ENCODE measurements at regions not wholly inside any gene's neighbourhood (a gene's known extent, or its start where the extent isn't known, plus 50 kb on each side); places are given as distances from the start of the nearest gene placed in this dataset.

DNA sequence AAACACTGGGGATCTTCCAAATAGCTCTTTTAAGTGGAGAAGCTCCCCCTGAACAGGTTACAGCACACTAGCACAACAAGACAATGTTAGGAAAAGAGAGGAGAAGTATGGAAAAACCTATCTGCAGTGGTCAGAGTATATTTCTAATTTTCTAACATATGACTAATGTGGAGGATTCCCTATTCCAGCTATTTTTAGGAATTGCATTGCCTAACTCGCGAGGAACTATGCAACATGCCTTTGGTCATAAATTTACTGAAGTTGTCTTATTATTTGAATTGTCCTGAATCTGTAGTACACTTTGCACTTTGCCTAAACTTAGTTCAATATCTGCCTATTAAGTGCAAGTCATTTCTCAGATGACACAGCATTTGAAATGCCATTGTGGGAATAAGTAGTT, 381.4 kb downstream of the CCDC85A start:
- TF ChIP-seq POLR2A (IDR thresholded peaks at IDR 0.05), result no peak
- TF ChIP-seq POLR2AphosphoS5 (IDR thresholded peaks at IDR 0.05), result no peak
- TF ChIP-seq, protein P1, sequence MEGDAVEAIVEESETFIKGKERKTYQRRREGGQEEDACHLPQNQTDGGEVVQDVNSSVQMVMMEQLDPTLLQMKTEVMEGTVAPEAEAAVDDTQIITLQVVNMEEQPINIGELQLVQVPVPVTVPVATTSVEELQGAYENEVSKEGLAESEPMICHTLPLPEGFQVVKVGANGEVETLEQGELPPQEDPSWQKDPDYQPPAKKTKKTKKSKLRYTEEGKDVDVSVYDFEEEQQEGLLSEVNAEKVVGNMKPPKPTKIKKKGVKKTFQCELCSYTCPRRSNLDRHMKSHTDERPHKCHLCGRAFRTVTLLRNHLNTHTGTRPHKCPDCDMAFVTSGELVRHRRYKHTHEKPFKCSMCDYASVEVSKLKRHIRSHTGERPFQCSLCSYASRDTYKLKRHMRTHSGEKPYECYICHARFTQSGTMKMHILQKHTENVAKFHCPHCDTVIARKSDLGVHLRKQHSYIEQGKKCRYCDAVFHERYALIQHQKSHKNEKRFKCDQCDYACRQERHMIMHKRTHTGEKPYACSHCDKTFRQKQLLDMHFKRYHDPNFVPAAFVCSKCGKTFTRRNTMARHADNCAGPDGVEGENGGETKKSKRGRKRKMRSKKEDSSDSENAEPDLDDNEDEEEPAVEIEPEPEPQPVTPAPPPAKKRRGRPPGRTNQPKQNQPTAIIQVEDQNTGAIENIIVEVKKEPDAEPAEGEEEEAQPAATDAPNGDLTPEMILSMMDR (IDR thresholded peaks at IDR 0.05), result no peak
- no peak for DNase-seq (ENCODE audit: low spot score)
- Histone ChIP-seq H3K27ac (no peak overlapping the region), H3K4me1 (replicated peaks) (no peaks in the 10 kb centered on the region), H3K36me3 (no peaks in the 10 kb centered on the region), H3K27me3 (replicated peaks; ENCODE audit: insufficient read depth) (no peaks in the 10 kb centered on the region), H3K4me3 (no peak overlapping the region), H3K9me3 (no peaks in the 10 kb centered on the region)
- intact Hi-C loops (cut with DNase I), result no loop called here
- WGBS, result 81% methylated on average over 2 of the region's 2 CpGs

DNA sequence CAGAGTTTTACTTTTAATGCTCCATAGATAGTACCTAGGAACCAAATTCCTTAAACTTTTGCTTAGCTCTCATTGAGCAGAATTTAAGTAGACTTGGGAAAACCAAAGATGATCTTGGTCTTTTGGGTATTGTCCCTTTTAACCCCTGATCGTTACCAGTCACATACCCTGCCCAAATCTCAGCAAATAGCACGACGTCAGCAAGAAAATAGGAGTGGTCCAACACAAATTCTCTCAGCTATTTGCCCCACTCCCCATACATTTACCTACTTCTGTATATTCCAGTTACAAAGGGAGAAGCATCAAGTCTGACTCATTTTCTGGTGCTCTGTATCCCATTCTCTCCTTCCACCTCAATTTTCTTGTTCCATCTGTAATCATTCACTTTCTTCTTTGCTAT, 387.3 kb downstream of the CCDC85A start:
- intact Hi-C loops (cut with DNase I), result no loop called here
- no peak for DNase-seq (ENCODE audit: low spot score)
- Histone ChIP-seq H3K9me3 (no peaks in the 10 kb centered on the region), H3K27me3 (replicated peaks; ENCODE audit: insufficient read depth) (no peaks in the 10 kb centered on the region), H3K4me1 (replicated peaks) (no peaks in the 10 kb centered on the region), H3K36me3 (no peaks in the 10 kb centered on the region), H3K4me3 (no peak overlapping the region), H3K27ac (no peak overlapping the region)
- WGBS, result 75% methylated on average over 3 of the region's 3 CpGs
- no peak for TF ChIP-seq POLR2AphosphoS5 (IDR thresholded peaks at IDR 0.05)
- TF ChIP-seq, protein P1 (IDR thresholded peaks at IDR 0.05), result no peak
- no peak for TF ChIP-seq POLR2A (IDR thresholded peaks at IDR 0.05)

DNA sequence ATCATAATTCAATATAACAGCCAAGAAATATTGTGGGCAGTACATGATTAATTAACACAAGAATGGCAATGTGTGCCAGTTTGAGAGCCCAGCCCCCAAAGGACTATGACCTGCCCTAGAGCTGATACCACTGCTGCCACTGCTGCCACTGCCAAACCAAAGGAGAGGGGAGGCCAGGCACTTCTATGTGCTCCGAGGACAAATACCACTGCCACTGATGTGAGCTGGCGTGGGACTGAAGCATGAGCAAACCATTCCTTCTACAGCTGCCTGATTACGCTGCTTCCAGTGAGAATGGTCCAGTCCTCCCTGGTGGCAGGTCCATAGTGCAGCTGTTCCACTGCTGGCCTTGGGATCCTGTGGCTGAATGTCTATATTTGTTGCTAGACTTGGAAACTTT, 392.2 kb downstream of the CCDC85A start:
- Histone ChIP-seq H3K4me1 (replicated peaks) (no peaks in the 10 kb centered on the region), H3K27me3 (replicated peaks; ENCODE audit: insufficient read depth) (no peaks in the 10 kb centered on the region), H3K27ac (no peak overlapping the region), H3K4me3 (no peak overlapping the region), H3K36me3 (no peaks in the 10 kb centered on the region), H3K9me3 (no peaks in the 10 kb centered on the region)
- DNase-seq (ENCODE audit: low spot score), result no peak
- TF ChIP-seq POLR2A (IDR thresholded peaks at IDR 0.05) (no peak), POLR2AphosphoS5 (IDR thresholded peaks at IDR 0.05) (no peak)
- TF ChIP-seq, protein P1 (IDR thresholded peaks at IDR 0.05), result no peak
- intact Hi-C loops (cut with DNase I), result no loop called here
- WGBS, result 61% methylated on average over 3 of the region's 3 CpGs

DNA sequence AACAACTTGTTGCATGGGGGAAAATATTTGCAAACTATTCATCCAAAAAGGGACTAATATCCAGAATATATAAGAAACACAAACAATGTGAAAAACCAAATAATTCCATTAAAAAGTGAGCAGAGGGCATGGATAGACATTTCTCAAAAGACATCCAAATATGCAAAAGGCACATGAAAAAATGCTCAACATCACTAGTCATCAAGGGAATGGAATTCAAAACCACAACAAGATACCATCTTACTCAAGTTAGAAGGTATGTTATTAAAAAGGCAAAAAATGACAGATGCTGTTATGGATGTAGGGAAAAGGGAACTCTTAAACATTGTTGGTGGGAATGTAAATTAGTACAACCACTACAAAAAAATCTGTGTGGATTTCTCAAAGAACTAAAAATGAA, 396.5 kb downstream of the CCDC85A start:
- DNase-seq (ENCODE audit: low spot score), result no peak
- intact Hi-C loops (cut with DNase I), result no loop called here
- Histone ChIP-seq H3K9me3 (no peaks in the 10 kb centered on the region), H3K27ac (no peak overlapping the region), H3K27me3 (replicated peaks; ENCODE audit: insufficient read depth) (no peaks in the 10 kb centered on the region), H3K4me3 (no peak overlapping the region), H3K4me1 (replicated peaks) (no peaks in the 10 kb centered on the region), H3K36me3 (no peaks in the 10 kb centered on the region)
- TF ChIP-seq POLR2A (IDR thresholded peaks at IDR 0.05) (no peak), POLR2AphosphoS5 (IDR thresholded peaks at IDR 0.05) (no peak)
- TF ChIP-seq, protein P1 (IDR thresholded peaks at IDR 0.05), result no peak

DNA sequence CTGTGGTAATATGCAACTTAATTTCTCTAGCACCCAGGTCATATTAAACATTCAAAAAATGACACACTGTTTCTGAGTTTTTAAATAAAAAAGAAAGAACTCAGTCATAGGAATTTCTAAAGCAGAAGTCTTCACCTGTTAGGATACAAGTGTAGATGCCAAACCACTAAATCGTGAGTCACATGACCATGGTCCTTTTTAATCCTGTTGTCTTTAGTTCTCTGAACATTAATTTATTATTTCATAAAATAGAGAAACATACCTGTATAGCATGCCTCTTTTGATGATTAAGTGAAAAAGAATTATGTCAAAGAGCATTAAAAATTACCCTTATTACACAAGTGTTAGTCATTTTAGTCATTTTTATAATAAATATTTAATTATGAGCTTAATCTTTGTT, 398.8 kb downstream of the CCDC85A start:
- H3K27ac ChIP-seq, result no peak overlapping the region
- TF ChIP-seq POLR2AphosphoS5 (IDR thresholded peaks at IDR 0.05), result no peak
- TF ChIP-seq, protein P1 (IDR thresholded peaks at IDR 0.05), result no peak
- no peak for TF ChIP-seq POLR2A (IDR thresholded peaks at IDR 0.05)
- no peaks in the 10 kb centered on the region for H3K27me3 ChIP-seq (replicated peaks; ENCODE audit: insufficient read depth)
- H3K9me3 ChIP-seq, result no peaks in the 10 kb centered on the region
- H3K4me3 ChIP-seq, result no peak overlapping the region
- DNase-seq (ENCODE audit: low spot score), result no peak
- intact Hi-C loops (cut with DNase I), result no loop called here
- no peaks in the 10 kb centered on the region for H3K36me3 ChIP-seq
- 83% methylated on average over 1 of the region's 1 CpG for WGBS
- no peaks in the 10 kb centered on the region for H3K4me1 ChIP-seq (replicated peaks)
